ENCODE measurements at regions not wholly inside any gene's neighbourhood (a gene's known extent, or its start where the extent isn't known, plus 50 kb on each side); places are given as distances from the start of the nearest gene placed in this dataset.

- TF ChIP-seq POLR2AphosphoS5 (IDR thresholded peaks at IDR 0.05; ENCODE audit: borderline replicate concordance, low read depth, low read length) (no peak), EZH2 (IDR thresholded peaks at IDR 0.05) (no peak), FOXP2 (optimal IDR thresholded peaks at IDR 0.05; ENCODE audit: control extremely low read depth, extremely low read length, insufficient read depth) (no peak)
Observed at GRCh38 chr2:37590119-37590571, 81.3 kb downstream of the CDC42EP3 start.

Data from SK-N-MC (cell line).